HUES48 (cell line): ENCODE measurements at regions not wholly inside any gene's neighbourhood (a gene's known extent, or its start where the extent isn't known, plus 50 kb on each side); places are given as distances from the start of the nearest gene placed in this dataset.

Source experiments
- H3K27ac ChIP-seq: one replicate; pipeline ENCODE4 v1.7.0; 2013; ENCODE audit warnings: low read depth, low read length, inconsistent platforms
- H3K27me3 ChIP-seq: 2 replicates; pipeline ENCODE4 v1.6.1; 2013; ENCODE audit warnings: mild to moderate bottlenecking, low read length; ENCODE audit not compliant: control insufficient read depth, insufficient read depth
- H3K36me3 ChIP-seq: 2 replicates; pipeline ENCODE4 v1.6.1; 2013; ENCODE audit warnings: low read length; ENCODE audit not compliant: control insufficient read depth, insufficient read depth
- H3K4me1 ChIP-seq: 2 replicates; pipeline ENCODE4 v1.6.1; 2013; ENCODE audit warnings: mild to moderate bottlenecking, low read length; ENCODE audit not compliant: control insufficient read depth, insufficient read depth
- H3K4me3 ChIP-seq: 2 replicates; pipeline ENCODE4 v1.5.1; 2013; ENCODE audit warnings: mild to moderate bottlenecking, low read depth, low read length
- H3K9ac ChIP-seq: 2 replicates; pipeline ENCODE4 v1.6.1; 2013; ENCODE audit warnings: mild to moderate bottlenecking, low read depth, low read length, moderate library complexity
- H3K9me3 ChIP-seq: 2 replicates; pipeline ENCODE4 v1.6.1; 2013; ENCODE audit warnings: low read length; ENCODE audit not compliant: control insufficient read depth, insufficient read depth

- no peaks in the 10 kb centered on the region for H3K9me3 ChIP-seq
- H3K27me3 ChIP-seq, result no peaks in the 10 kb centered on the region
- no peak overlapping the region for H3K9ac ChIP-seq
- H3K4me3 ChIP-seq, result no peak overlapping the region
- peaks cover 9% of the 10 kb centered on the region for H3K4me1 ChIP-seq
- no peaks in the 10 kb centered on the region for H3K36me3 ChIP-seq
- H3K27ac ChIP-seq, result no peak overlapping the region
Measured at GRCh38 chr14:71317385-71318096, 410.3 kb downstream of the PCNX1 start.

GRCh38 chr14:71318097-71318459 is 410.8 kb downstream of the PCNX1 start:
- no peak overlapping the region for H3K27ac ChIP-seq
- H3K9ac ChIP-seq, result no peak overlapping the region
- no peaks in the 10 kb centered on the region for H3K9me3 ChIP-seq
- peaks cover 14% of the 10 kb centered on the region for H3K4me1 ChIP-seq
- no peak overlapping the region for H3K4me3 ChIP-seq
- no peaks in the 10 kb centered on the region for H3K36me3 ChIP-seq
- no peaks in the 10 kb centered on the region for H3K27me3 ChIP-seq

DNA sequence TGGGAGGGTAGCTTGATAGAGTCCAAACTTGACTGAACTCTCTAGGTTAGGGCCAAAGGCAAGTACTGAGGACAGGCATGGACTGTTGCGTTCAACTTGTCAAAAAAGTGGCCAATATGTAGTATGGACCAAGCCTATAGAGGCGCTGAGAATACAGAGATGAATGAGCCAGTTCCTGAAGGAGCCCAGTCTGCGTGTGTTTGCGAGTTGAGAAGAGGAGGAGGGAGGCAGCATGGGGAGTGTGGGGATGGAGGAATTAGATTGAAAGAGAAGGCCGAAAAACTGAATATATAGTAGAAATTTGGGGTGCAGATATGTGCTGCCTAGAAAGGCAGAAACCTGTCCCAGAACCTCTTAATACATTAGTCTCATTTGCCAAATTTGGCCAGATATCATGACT is 412.4 kb downstream of the PCNX1 start:
- H3K4me1 ChIP-seq, result peaks cover 25% of the 10 kb centered on the region
- no peaks in the 10 kb centered on the region for H3K27me3 ChIP-seq
- peak overlapping the region; percentile 30 for H3K27ac ChIP-seq
- peak overlapping the region; percentile 69 for H3K4me3 ChIP-seq
- H3K9me3 ChIP-seq, result no peaks in the 10 kb centered on the region
- no peaks in the 10 kb centered on the region for H3K36me3 ChIP-seq
- H3K9ac ChIP-seq, result peak overlapping the region; percentile 46

DNA sequence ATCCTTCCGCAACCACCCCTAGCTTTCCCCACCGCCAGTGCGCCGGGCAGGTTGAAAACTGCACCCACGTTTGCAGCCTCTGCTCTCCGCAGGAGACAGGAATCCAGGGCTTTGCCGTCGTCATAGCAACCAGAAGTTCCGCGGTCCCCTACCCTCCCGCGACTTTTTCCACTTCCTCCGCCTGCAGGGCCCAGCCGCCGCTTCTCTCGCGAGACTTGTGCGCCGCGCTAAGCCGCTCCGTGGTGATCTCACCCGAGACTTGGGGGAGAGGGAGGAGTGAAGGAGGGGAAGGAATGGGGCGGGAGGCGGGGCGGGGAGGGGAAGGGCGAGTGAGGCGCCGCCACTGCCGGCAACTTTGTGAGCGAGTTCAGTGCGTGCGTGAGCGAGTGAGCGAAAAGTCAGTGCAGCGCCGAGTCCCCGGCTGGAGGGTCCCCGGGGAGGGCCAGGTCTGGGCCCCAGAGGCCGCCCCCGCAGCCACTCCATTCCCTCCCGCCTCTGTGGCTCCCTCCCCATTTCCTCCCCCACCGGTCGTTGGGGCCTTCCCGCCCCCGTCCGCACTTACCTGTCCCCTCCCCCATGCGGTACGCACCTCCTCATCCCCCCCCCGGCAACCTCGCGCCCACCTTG is 413.0 kb downstream of the PCNX1 start, which contains the start of gene SIPA1L1:
Gene SIPA1L1, plus strand, starts transcription at position 370 of the 627 bp plus-strand sequence.
- peak within 1 kb of the TSS; percentile 97 for H3K27ac ChIP-seq
- H3K4me1 ChIP-seq, result peaks cover 31% of the 10 kb centered on the region
- no peaks in the 10 kb centered on the region for H3K36me3 ChIP-seq
- no peaks in the 10 kb centered on the region for H3K9me3 ChIP-seq
- peak within 1 kb of the TSS; percentile 82 for H3K9ac ChIP-seq
- H3K27me3 ChIP-seq, result no peaks in the 10 kb centered on the region
- H3K4me3 ChIP-seq, result peak within 1 kb of the TSS; percentile 69

DNA sequence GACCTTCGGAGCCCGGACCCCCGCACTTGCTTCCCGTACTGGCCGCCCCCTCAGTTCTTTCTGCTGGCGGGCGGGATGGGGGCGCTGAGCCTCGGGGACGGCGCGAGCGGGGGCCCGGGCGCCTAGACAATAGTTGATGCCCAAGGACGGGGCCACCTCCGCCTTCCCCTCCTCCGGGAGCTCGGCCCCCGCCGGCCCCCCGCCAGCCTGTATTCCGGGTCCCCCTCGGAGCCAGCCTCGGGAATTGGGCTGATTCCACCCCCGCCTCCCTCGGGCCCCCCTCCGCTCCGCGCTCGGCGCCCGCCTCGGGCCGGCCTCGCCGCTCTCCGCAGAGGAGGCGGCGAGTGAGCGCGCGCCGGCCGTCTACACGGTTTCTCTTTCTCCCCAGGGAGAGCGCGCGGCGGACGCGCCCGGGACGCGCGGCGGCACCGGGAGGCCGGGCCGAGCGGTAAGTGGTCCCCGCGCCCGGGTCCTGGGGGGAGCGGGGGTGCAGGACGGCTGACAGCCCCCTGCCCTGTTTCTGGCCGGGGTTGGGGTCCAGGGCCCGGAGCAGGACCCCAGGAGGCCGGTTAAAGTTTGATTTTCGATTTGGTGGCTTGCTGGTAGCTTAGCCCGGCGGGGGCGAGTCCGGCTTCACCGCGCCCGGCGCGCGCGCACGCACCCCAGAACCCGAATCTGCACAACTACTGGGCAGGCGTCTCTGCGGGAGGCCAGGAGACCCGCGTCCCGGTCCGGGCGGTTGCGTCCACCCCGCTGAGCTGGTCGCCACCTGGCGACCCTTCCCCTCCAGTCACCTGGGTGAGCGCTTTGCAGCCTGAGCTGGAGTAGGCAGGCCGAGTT is 413.7 kb downstream of the PCNX1 start:
- H3K4me1 ChIP-seq, result peaks cover 38% of the 10 kb centered on the region
- peak overlapping the region; percentile 69 for H3K4me3 ChIP-seq
- no peaks in the 10 kb centered on the region for H3K36me3 ChIP-seq
- H3K9me3 ChIP-seq, result no peaks in the 10 kb centered on the region
- H3K9ac ChIP-seq, result peak overlapping the region; percentile 82
- H3K27ac ChIP-seq, result peak overlapping the region; percentile 97
- no peaks in the 10 kb centered on the region for H3K27me3 ChIP-seq

- H3K9ac ChIP-seq, result peak overlapping the region; percentile 82
- H3K27ac ChIP-seq, result peak overlapping the region; percentile 97
- peak overlapping the region; percentile 69 for H3K4me3 ChIP-seq
Measured at GRCh38 chr14:71321574-71322315, 414.5 kb downstream of the PCNX1 start.

GRCh38 chr14:71322655-71323250 is 415.5 kb downstream of the PCNX1 start:
- no peaks in the 10 kb centered on the region for H3K27me3 ChIP-seq
- no peaks in the 10 kb centered on the region for H3K36me3 ChIP-seq
- H3K27ac ChIP-seq, result no peak overlapping the region
- H3K4me1 ChIP-seq, result peaks cover 42% of the 10 kb centered on the region
- H3K9me3 ChIP-seq, result no peaks in the 10 kb centered on the region
- H3K4me3 ChIP-seq, result peak overlapping the region; percentile 69
- no peak overlapping the region for H3K9ac ChIP-seq

More at GRCh38 chr14:71321574-71322315, 414.5 kb downstream of the PCNX1 start:
- H3K27me3 ChIP-seq, result no peaks in the 10 kb centered on the region
- peaks cover 38% of the 10 kb centered on the region for H3K4me1 ChIP-seq
- no peaks in the 10 kb centered on the region for H3K9me3 ChIP-seq
- H3K36me3 ChIP-seq, result no peaks in the 10 kb centered on the region

DNA sequence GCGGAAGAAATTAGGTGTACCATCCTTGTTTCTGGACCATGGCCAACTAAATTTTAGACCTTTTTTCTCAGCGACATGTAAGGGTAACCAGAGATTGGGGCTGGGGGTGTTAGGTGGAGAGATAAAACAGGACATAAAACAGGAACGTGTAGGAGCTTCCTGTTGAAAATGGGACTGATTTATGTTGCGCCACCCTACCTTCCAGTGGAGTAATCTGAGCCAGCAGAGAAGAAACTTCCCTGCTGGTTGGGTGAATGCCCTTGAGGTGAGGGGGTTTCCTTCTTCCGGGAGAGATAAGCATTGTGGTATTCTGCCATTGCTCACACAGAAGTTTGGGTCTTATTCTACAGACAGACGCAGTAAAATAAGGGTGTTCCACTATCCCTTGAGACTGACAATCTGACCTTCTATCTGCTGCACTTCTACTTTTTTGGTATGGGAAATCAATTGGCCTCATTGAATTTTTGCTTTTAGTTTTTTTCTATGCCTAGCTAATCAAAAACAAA is 417.6 kb downstream of the PCNX1 start:
- no peaks in the 10 kb centered on the region for H3K36me3 ChIP-seq
- H3K9ac ChIP-seq, result no peak overlapping the region
- H3K4me1 ChIP-seq, result peaks cover 42% of the 10 kb centered on the region
- H3K27ac ChIP-seq, result peak overlapping the region; percentile 75
- H3K9me3 ChIP-seq, result 0 out of 2 replicates have a peak, but pooled peaks cover 2% of the 10 kb centered on the region
- H3K4me3 ChIP-seq, result peak overlapping the region; percentile 46
- no peaks in the 10 kb centered on the region for H3K27me3 ChIP-seq

DNA sequence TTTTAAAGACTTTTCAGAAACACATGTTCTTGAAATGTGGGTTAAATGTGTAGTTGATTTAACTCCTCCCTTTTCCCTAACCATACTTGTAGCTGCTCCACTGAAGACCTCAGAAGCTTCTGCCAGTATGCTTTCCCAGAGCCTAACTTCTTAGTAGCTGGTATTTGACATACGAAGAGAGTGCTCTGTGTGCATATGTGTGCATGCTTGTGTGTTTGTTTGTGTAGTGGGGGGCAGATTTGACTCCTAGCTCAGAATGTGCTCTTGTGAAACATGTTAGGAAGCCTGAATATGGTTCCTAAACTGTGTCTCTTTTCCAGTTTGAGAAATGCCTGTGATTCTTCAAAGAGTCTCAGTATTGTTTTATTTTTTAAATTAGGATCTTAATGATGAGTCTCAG is 420.4 kb downstream of the PCNX1 start:
- Histone ChIP-seq H3K27ac (no peak overlapping the region), H3K9me3 (0 out of 2 replicates have a peak, but pooled peaks cover 2% of the 10 kb centered on the region), H3K27me3 (no peaks in the 10 kb centered on the region), H3K4me3 (no peak overlapping the region), H3K9ac (no peak overlapping the region), H3K4me1 (peaks cover 36% of the 10 kb centered on the region), H3K36me3 (no peaks in the 10 kb centered on the region)

- H3K27me3 ChIP-seq, result no peaks in the 10 kb centered on the region
- no peak overlapping the region for H3K27ac ChIP-seq
- no peak overlapping the region for H3K4me3 ChIP-seq
- H3K9ac ChIP-seq, result no peak overlapping the region
- H3K4me1 ChIP-seq, result peaks cover 31% of the 10 kb centered on the region
- H3K9me3 ChIP-seq, result 0 out of 2 replicates have a peak, but pooled peaks cover 2% of the 10 kb centered on the region
- H3K36me3 ChIP-seq, result no peaks in the 10 kb centered on the region
Measured at GRCh38 chr14:71328183-71328582, 420.9 kb downstream of the PCNX1 start.
